PC-3 (cell line): ENCODE measurements at regions not wholly inside any gene's neighbourhood (a gene's known extent, or its start where the extent isn't known, plus 50 kb on each side); places are given as distances from the start of the nearest gene placed in this dataset.
A peak's percentile ranks its signal among the peaks of the same experiment; 100 is the strongest.

Experiments used
- ATAC-seq: fragments of 200-7000 bp; cut with Tn5 transposase; 2 replicates; pipeline ENCODE4 v1.9.1; 2020; ENCODE audit warnings: mild to moderate bottlenecking, moderate library complexity
- BruUV-seq: library from RNA; stranded (reverse); fragments of 400-500 nt; replicated peaks from 2 replicates; lab custom pipeline; 2021; lab: Mats Ljungman, UMichigan
- CTCF ChIA-PET: fragments of 300-600 bp; sonication (Branson Sonifier 250); formaldehyde crosslinking; loops from one replicate; lab custom pipeline; 2022; ENCODE audit warnings: antibody characterized with exemption; lab: Charles Lee
- POLR2A ChIA-PET: fragments of 300-600 bp; sonication (Branson Sonifier 250); formaldehyde crosslinking; loops from one replicate; lab custom pipeline; 2022; ENCODE audit warnings: antibody characterized with exemption; ENCODE audit not compliant: unreplicated experiment; lab: Charles Lee
- DNase-seq: peaks from one replicate; pipeline ENCODE4 v3.0.0-alpha.2; 2015
- H2AFZ ChIP-seq: fragments of 300-600 bp; sonication (generic); 2 replicates; pipeline ENCODE4 v1.6.0; 2016; ENCODE audit warnings: antibody characterized with exemption, low read length
- H3F3A ChIP-seq: fragments of 300-600 bp; sonication (generic); one replicate; pipeline ENCODE4 v1.6.0; 2017; ENCODE audit warnings: antibody characterized with exemption, low read length, control low read depth, mild to moderate bottlenecking; ENCODE audit not compliant: unreplicated experiment
- H3K27ac ChIP-seq: fragments of 300-600 bp; sonication (generic); 2 replicates; pipeline ENCODE4 v1.5.1; 2016; ENCODE audit warnings: mild to moderate bottlenecking, low read length
- H3K27me3 ChIP-seq: fragments of 300-600 bp; sonication (generic); 2 replicates; pipeline ENCODE4 v1.6.1; 2016; ENCODE audit warnings: low read length, mixed read lengths
- H3K36me3 ChIP-seq: fragments of 300-600 bp; sonication (generic); 2 replicates; pipeline ENCODE4 v1.6.1; 2016; ENCODE audit warnings: low read depth, mixed run types, low read length, mixed read lengths
- H3K4me1 ChIP-seq: fragments of 300-600 bp; sonication (generic); 2 replicates; pipeline ENCODE4 v1.5.1; 2016; ENCODE audit warnings: low read length; ENCODE audit not compliant: insufficient read depth
- H3K4me2 ChIP-seq: fragments of 300-600 bp; sonication (generic); 2 replicates; pipeline ENCODE4 v1.6.0; 2016; ENCODE audit warnings: low read length
- H3K4me3 ChIP-seq: fragments of 300-600 bp; sonication (generic); 2 replicates; pipeline ENCODE4 v1.5.1; 2016; ENCODE audit warnings: mild to moderate bottlenecking, low read length, mixed read lengths
- H3K79me2 ChIP-seq: fragments of 300-600 bp; sonication (generic); 2 replicates; pipeline ENCODE4 v1.6.1; 2017; ENCODE audit warnings: low read length, mixed read lengths
- H3K9ac ChIP-seq: fragments of 300-600 bp; sonication (generic); 2 replicates; pipeline ENCODE4 v1.6.0; 2016; ENCODE audit warnings: mild to moderate bottlenecking, low read length
- H3K9me2 ChIP-seq: fragments of 300-600 bp; sonication (generic); replicated peaks from 2 replicates; pipeline ENCODE4 v1.6.1; 2016; ENCODE audit warnings: mixed run types, low read length, mixed read lengths
- H3K9me3 ChIP-seq: fragments of 300-600 bp; sonication (generic); 2 replicates; pipeline ENCODE4 v1.6.1; 2016; ENCODE audit warnings: low read length, mixed read lengths
- H4K20me1 ChIP-seq: fragments of 300-600 bp; sonication (generic); 2 replicates; pipeline ENCODE4 v1.6.1; 2016; ENCODE audit warnings: low read length, mixed read lengths
- CTCF ChIP-seq: fragments of 300-600 bp; sonication (generic); conservative IDR thresholded peaks from 2 replicates; pipeline ENCODE4 v1.5.1; 2017; ENCODE audit warnings: antibody characterized with exemption, low read depth, mild to moderate bottlenecking, low read length
- EZH2 ChIP-seq: fragments of 300-600 bp; sonication (generic); IDR thresholded peaks from one replicate; pipeline ENCODE4 v1.6.1; 2017; ENCODE audit warnings: antibody characterized with exemption, mild to moderate bottlenecking, low read length; ENCODE audit not compliant: unreplicated experiment
- EZH2phosphoT487 ChIP-seq: fragments of 300-600 bp; sonication (generic); IDR thresholded peaks from 2 replicates; pipeline ENCODE4 v1.6.1; 2018; ENCODE audit warnings: mild to moderate bottlenecking, antibody characterized with exemption, low read length, borderline replicate concordance
- intact Hi-C: fragments of 100-400 bp; cut with micrococcal nuclease; formaldehyde crosslinking; loops from 2 replicates; pipeline ENCODE4 v1.9.0; 2023

DNA sequence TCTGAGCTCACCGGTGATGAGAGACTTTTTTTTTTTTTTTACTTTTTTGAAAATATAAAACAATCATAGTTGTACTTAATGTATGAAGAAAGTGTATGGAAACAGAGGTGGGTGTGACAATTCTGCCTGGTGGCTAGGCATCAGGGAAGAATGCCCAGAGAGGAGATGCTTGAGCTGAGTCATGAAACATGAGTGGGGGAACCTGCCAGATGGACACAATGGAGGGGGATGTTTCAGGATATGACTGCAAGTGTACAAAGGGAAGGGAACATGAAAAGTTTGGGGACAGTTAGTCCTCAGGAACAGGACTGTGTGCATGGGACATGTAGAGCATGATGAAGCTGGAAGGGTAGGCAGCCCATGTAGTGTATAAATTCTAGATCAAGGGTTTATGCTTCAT lies 274.2 kb upstream of the E2F7 start:
- Histone ChIP-seq H3K36me3 (no peaks in the 10 kb centered on the region), H3K9me3 (no peaks in the 10 kb centered on the region), H3K27me3 (no peaks in the 10 kb centered on the region), H3F3A (no peaks in the 10 kb centered on the region), H3K4me1 (peaks cover 12% of the 10 kb centered on the region), H3K4me3 (no peak overlapping the region), H3K27ac (no peak overlapping the region), H3K4me2 (no peak overlapping the region), H3K9ac (no peak overlapping the region), H3K79me2 (no peaks in the 10 kb centered on the region), H4K20me1 (no peaks in the 10 kb centered on the region), H3K9me2 (no peaks in the 10 kb centered on the region; the same call in 1 of the 2 replicates), H2AFZ (no peak overlapping the region)
- TF ChIP-seq CTCF (no peak), EZH2phosphoT487 (no peak), EZH2 (no peak)
- ATAC-seq (peak; percentile 78), DNase-seq (peak; percentile 69)
- intact Hi-C loops = no loop called here
- no TSS peak for BruUV-seq
- CTCF ChIA-PET = interaction anchor here (1.2 kb wide), 1 partner anchor 15 kb away, joined by 4 read pairs; no protein-coding TSS in a partner anchor
- POLR2A ChIA-PET = no interaction called here

DNA sequence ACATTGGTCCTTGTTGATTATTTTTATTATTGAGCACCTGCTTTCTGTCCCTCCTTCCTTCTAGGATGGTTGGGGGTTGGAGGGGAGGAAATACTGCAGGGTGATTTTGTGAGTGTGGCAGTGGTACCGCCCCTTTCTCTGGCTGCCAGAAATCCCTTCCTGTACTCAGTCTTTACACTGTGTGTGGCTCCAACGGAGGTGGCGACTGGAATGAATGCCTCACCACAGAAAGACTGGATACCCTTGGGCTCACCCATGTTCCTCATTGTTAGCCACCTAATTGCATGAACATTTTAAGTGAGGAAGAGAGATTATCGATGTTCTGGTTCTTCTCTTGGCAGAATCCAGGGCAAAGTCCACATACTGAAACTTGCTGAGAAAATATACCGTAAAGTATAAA lies 272.0 kb upstream of the E2F7 start:
- Histone ChIP-seq H4K20me1 (no peaks in the 10 kb centered on the region), H3K4me3 (no peak overlapping the region), H3K27me3 (peaks cover 3% of the 10 kb centered on the region; the same call in 1 of the 2 replicates), H3K36me3 (no peaks in the 10 kb centered on the region), H3K9ac (no peak overlapping the region), H3K79me2 (no peaks in the 10 kb centered on the region), H2AFZ (no peak overlapping the region), H3K4me1 (peaks cover 3% of the 10 kb centered on the region), H3K9me3 (no peaks in the 10 kb centered on the region), H3K9me2 (no peaks in the 10 kb centered on the region; the same call in 1 of the 2 replicates), H3F3A (no peaks in the 10 kb centered on the region), H3K4me2 (no peak overlapping the region), H3K27ac (no peak overlapping the region)
- ChIA-PET POLR2A (no interaction called here), CTCF (no interaction called here)
- intact Hi-C loops = no loop called here
- no peak for TF ChIP-seq EZH2
- no peak for TF ChIP-seq EZH2phosphoT487
- TF ChIP-seq CTCF = no peak
- ATAC-seq = no peak
- no TSS peak for BruUV-seq
- peak; percentile 19 for DNase-seq

DNA sequence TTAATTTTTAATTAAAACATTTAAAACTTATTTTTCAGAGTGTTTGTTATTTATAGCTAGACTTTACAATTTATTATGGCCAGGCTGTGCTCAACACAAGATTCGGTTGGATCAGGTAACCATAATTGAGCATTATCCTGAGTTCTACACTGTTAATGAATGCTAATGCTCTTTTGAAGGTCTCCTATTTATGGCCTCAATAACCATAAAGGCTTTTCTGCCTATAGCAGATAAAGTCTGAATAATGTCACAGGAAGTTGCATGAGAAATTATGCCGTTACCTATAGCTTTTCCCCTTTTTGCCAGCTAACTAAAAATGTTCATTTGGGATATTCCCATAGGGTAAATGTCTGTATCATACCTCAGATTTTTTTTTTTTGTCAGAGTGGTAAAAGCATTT lies 269.4 kb upstream of the E2F7 start:
- TF ChIP-seq EZH2phosphoT487 (no peak), CTCF (no peak), EZH2 (no peak)
- Histone ChIP-seq H3K4me2 (no peak overlapping the region), H2AFZ (no peak overlapping the region), H3K36me3 (no peaks in the 10 kb centered on the region), H3K4me3 (no peak overlapping the region), H4K20me1 (no peaks in the 10 kb centered on the region), H3K27ac (no peak overlapping the region), H3K9me2 (no peaks in the 10 kb centered on the region; the same call in 1 of the 2 replicates), H3K9ac (no peak overlapping the region), H3F3A (no peaks in the 10 kb centered on the region), H3K4me1 (peaks cover 2% of the 10 kb centered on the region), H3K27me3 (peaks cover 3% of the 10 kb centered on the region; the same call in 1 of the 2 replicates), H3K9me3 (no peaks in the 10 kb centered on the region), H3K79me2 (no peaks in the 10 kb centered on the region)
- no TSS peak for BruUV-seq
- CTCF ChIA-PET = no interaction called here
- ATAC-seq (no peak), DNase-seq (no peak)
- intact Hi-C loops = no loop called here
- POLR2A ChIA-PET = no interaction called here
